CD4-positive, alpha-beta T cell treated with Interleukin-1 beta for 1 hour (primary cell): ENCODE measurements at regions not wholly inside any gene's neighbourhood (a gene's known extent, or its start where the extent isn't known, plus 50 kb on each side); places are given as distances from the start of the nearest gene placed in this dataset.

Experiments
- DNase-seq, 2 donors: peaks; one replicate each; pipeline ENCODE4 v3.0.0-alpha.2; 2020 to 2022

DNA sequence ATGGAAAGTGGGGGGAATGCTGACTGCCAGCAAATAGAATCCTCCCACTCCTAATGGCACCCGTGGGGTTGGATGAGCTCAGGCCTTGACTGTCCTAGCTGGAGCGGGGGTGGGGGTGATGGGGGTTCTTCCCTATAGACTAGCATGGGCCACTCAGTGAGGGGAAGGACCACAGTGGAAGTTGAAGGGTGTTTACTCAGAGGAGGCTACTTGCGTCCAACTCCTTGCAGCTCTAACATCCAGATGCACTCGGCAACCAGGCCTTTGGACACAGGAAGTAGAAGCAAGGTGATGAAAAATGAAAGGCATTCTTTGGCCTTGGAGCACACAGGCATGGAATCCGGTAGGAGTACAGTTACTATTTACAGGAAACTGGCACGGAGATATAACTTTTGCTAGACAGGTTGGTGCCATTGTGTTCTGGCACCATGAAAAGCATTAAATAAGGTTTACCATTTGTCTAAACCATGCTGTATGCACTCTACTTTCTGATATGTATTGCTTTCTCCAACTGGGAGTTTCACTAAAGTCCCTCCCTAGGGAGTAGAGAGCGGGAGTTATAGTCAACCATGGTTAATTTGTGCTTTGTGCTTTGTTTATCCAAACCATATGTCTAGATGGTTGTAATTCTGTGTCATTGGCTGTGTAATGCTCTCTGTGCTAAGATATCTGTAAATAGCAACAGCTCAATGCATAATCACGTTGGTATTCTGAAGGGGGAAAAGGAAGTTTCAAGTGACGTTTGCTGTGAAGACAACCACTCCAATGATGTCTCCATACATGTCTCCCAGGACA lies 125.3 kb downstream of the TSHZ3 start:
- DNase-seq, result no peak

DNA sequence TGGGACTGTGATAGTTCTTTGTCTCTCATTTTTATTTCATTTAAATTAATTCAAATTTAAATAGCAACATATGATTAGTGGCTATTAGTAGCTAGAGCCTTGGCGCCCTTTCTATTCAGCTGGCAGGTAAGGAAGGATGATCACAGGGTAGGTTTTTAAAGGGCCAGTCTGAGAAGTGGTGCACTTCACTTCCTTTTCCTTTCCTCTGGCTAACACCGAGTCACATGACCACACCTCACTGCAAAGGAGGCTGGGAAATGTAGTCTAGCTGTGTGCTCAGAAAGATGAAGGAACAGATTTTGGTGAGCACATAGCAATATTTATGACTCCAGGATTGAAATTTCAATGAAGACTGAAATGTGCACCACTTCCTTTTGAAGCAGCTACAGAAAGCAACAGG lies 128.7 kb downstream of the TSHZ3 start:
- peak; percentile 29 to 63 for DNase-seq

DNA sequence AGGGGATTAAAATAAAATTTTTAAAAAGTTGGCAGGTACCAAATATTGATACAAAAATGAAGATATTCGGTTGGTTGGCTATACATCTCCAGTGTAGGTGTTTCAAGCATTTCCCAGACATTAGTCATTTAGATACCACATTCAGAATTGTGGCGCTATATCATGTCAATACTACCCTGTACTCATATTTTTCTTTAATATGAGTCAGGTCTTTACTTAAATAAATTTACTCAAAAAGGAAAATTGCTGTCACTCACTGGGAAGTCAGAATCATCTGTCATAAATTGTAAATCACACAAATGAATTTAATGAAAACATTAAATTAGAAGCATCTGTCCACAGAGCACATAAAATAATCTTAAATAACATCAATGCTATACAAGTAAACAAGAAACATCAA lies 134.2 kb downstream of the TSHZ3 start:
- DNase-seq, result no peak

DNA sequence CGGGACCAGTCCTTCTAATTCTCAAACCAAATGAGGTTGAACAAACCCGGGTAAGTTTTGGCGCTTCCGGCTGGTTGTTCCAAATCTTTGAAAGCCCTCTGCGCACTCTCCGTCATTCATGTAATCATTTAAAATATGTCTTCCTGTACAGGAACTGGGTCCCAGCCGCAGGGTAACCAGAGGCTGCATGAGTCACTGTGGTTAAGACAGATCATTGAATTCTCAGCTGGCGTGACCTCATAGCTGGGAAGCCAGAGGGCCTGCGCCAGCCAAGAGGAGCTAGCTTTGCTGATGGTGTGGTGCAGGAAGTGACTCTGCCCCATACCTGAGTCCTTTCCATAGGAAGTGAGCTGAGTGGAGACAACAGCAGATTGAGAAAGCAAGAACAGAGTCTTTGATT lies 135.2 kb downstream of the TSHZ3 start:
- peak; percentile 85 to 86 for DNase-seq

DNA sequence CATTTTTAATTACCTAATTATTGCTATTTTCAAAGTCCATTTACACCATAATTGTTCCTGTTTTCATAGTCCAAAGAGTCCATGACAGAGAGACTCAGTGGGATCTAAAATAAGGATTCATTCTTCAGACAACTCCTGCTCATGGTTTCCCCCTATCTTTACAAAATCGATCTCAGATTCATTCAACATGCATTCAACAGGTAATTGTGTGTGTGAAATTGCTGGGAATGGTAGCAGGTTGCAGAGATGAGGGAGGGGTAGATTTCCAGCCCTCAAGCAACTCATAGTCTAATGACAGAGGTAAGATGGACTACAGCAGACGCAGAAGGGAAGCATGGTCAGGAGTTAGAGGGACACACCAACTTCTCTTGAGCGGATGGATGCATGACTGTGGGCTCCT lies 138.1 kb downstream of the TSHZ3 start:
- DNase-seq, result no peak

DNA sequence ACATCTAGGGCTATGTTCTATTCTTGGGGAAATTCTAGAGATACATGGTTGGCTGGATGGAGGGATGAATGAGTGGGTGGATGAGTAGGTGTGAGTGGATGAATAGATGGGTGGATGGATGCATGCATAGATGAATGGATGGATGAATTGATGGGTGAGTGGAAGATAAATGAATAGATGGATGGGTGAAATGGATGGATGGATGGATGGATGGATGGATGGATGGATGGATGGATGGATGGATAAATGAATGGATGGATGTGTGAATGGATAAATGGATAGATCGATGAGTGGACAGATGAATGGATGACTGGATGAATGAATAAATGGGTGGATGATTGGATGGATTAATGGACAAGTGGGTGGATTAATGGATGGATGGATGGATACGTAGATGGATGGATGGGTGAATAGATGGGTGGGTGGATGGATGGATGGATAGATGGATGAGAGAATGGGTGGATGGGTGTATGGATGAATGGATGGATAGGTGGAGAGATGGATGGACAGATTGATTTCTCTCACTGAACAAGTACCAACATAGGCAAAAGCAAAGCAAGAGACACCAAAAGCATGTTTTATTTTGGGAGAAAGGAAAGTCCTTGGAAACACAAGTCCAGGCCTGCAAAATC lies 143.2 kb downstream of the TSHZ3 start:
- no peak for DNase-seq

DNA sequence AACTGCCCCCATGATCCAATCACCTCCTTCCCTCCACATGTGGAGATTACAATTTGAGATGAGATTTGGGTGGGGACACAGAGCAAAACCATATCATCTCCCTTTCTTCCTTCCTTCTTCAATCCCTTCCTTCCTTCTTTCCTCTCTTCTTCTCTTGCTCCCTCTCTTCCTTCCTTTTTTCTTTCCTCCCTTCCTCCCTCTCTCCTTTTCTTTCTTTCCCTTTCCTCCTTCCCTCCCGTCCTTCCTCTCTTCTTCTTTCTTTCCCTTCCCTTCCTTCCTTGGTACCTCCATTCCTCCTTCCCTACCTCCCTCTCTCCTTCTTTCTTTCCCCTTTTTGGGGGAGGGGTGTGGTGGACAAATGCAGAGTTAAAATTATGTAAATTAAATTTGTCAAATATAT lies 145.1 kb downstream of the TSHZ3 start:
- no peak for DNase-seq

DNA sequence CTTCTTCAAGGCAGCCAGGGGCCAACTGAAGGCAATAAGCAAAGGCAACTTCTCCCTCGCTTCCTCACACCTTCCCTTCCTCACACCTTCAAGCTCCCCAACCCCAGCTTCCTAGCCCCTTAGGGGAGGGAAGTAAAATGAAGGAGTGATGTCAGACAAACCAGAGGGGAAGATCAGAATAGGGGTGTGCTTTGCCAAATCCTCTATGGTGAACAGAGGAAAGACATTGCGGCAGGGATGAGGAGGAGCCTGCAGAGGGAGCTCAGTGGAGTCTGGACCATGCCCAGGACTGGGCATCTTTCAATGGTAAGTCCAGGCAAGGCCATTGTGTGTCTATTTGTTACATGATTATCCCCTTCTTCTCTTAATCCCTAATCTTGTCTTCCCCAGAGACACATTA lies 164.0 kb downstream of the TSHZ3 start:
- no peak for DNase-seq

DNA sequence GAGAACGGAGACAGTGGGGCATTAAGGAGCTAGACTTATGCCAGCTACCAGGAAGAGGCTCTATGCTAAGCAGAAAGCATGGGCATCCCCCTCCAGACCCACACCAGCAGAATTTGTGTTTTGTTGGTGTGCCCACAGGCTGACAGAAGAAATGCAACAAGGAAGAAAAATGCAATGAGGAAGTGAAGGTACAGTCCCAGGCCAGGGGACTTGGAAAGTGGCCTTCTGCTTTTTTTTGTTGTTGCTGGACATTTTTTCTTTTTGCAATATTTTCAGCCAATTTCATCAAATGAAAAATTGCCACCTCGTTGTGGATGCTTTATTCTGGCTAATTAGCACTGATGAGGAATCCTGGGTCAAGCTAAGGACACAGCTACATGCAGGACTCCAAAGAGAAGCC lies 167.7 kb downstream of the TSHZ3 start:
- DNase-seq, result no peak

DNA sequence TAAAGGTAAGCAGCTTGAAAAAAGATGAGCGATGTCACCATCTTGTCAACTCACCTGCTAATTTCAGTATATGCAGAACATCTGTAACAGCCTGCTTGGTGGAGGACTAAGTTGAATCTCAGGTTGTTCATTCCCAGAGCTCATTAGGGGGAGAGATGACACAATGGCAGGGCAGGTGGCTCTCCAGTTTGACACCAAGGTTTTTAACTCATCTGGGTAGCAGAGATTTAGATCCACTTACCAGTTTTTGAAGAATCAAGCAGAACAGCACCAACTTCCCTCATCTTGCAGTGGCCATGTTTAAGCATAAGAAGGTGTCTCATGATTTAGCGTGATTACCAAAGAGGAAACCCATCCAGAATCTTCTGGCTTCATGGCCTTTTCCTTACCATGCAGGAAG lies 168.3 kb downstream of the TSHZ3 start:
- DNase-seq, result no peak

DNA sequence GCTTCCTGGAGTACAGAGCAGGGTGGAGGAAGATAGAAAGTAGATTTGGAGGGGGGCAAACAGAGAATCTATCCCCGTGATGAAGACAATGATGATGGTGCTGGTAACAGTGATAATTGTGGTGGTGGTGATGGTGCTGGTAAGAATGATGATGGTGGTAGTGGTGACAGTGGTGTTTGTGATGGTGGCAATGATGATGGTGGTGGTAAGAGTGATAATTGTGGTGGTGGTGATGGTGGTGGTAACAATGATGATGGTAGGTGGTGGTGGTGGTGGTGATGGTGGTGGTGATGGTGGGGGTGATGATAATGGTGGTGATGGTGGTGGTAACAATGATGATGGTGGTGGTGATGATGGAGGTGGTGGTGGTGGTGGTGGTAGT lies 169.8 kb downstream of the TSHZ3 start:
- no peak for DNase-seq

DNA sequence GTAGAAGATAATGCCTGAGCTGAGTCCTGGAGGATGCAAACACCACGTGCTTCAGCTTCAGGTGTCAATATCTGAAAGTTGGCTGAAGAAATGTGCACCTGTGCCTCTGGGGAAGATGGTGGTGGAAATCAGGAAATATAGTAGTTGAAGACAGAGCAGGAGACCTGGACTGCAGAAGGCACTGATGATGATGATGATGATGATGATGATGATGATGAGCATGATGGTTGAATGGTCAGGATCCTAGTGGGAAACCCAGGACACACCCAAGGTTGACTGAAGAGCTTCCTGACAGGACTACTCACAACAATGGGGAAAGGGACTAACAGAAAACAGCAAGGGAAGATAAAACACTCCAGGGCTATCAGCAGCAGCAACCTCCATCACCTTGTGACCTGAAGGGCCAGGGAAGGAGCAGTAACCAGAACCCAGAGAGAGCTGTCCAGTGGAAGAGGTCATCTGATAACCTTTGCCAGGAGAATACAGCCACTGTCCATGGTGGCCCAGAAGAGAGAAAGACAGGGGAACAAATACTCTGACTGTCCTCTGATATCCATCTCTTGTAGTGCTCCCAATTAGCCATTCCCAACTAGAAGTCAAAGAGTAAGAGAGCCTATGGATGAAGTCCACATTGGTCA lies 170.3 kb downstream of the TSHZ3 start:
- no peak for DNase-seq

DNA sequence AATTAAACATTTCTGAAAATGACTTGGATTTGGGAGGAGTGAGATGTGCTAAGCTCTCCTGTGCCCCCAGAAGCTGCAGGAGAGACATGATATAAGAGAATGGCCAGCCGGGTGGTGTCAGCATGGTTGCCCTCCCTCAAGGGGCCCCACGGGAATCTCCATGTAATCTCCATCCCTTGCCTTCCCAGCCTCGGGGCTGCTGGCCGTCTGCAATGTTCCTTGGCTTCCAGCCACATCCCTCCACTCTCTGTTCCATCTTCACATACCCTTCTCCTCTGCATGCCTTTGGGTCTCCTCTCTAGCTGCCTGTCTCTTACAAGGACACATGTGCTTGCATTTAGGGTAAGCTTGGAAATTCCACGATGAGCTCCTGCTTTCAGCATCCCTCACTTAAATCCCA lies 172.0 kb downstream of the TSHZ3 start:
- no peak for DNase-seq

DNA sequence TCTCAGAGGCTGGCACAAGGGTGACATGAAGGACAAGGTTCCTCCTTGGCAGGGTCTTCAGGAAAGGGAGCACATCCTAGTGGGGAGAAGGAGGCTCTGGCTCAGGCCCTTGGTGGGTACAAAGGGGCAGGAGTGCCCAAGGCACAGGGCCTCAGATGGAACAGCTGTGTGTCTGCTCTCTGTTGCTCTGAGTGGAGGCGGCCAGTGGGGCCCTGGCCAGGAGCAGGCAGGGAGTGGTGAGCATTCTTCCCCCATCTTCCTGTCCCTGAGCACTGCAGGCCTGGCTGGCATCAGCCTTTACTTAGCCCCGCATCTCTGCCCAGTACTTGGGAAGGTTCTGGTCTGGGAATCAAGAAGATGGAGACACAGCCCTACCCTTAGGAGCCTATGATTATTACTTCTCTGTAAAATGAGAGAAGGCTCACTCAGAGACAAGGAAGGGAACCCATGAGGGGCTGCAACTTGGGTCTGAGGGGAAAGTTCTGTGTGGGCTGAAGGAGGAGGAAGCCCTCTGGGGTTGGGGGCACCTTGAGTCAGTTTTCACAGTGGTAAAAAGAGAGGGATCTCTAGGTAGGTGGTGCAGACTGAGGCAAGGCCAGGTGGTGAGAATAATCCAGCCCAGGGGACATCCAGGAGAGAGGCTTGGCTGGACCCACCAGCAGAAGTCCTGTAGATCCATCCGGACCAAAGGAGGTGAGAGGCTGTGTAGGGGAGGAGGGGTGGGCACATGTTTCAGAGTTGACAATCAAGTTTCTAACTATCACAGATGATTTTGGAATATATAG lies 173.5 kb downstream of the TSHZ3 start:
- DNase-seq, result no peak

DNA sequence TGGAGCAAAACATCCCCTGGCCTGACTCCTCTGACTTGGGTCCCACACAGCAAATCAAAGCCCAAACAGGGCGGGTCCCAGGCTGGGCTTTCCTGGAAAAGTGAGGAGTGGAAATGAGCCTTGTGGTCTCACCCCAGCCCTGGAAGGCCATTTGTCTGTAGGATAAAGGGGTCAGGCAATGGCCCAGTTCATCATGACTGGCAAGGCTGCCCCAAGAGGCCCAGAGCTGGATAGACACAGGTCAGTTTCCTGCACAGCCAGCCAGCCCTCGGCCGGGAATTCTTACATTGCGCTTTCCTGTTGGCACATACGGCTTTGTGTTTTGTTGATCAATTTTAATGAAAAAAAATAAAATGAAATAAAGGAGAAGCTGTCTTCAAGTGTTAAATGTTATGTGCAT lies 174.3 kb downstream of the TSHZ3 start:
- no peak for DNase-seq

DNA sequence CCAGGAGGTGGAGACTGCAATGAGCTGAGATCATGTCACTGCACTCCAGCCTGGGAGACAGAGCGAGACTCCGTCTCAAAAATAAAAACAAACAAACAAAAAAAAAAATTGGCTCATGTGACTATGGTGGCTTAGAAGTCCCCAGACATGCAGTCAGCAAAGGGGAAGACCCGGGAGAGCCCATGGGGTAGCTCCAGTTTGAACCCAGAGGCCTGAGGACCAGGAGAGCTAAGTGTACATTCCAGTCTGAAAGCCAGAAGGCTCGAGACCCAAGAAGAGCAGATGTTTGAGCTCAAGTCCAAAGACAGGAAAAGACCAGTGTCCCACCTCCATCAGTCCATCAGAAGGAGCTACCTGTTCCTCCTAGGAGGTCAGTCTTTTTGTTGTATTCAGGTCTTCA lies 175.2 kb downstream of the TSHZ3 start:
- DNase-seq, result no peak

DNA sequence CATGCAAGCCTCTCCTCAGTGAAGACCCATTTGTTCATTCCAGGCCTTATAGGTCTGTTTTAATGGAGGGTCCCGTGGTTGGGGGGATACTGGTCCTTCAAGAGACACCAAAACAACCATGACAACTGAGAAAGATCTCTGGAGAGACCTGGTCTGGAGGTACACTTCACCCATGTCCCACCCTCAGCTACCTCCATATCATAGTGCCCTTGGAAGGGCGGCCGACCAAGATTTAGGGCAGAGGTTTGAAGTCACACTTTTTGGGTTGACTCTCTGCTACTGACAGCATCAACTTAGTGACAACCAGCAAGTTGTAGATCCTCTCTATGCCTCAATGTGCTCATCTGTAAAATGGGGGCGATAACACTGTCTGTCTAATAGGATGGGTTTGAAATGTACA lies 177.3 kb downstream of the TSHZ3 start:
- DNase-seq, result no peak

DNA sequence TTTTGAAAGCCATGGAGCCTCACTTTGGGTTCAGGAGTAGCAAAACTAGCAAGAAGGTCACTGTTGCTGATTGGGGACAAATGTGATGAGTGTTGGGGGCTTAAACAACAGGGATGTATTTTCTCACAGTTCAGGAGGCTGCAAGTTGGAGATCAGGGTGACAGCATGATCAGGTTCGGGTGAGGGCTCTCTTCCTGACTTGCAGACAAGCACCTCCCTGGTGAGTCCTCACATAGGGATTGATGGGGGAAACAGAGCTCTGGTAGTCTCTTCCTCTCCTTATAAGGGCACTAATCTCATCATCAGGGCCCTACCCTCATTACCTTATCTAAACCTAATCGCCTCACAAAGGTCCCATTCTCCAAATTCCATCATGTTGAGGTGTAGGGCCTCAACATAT lies 179.2 kb downstream of the TSHZ3 start:
- no peak for DNase-seq

DNA sequence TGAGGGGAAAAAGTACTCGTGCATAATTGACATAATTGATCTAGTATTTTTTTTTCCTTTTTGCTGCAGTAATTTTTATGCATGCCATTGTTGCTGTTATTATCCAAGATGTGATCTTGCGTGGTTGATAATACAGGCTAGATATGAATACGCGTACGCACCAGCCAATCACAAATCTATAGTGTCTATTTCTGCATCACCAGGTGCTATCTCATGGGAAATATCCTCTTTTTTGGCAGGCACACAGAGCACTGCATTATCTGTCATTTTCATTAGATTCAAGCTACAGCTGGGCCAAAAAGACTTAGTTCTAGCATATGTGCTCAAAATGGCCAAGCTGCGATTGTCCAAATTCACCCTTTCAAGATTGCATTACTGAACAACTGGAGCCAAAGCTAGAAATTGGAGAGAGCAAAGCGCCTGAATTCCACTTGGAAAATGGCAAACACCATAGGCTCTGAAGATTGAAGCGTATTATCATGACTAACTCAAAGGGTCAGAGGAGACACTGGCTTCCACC lies 181.1 kb downstream of the TSHZ3 start:
- no peak for DNase-seq

DNA sequence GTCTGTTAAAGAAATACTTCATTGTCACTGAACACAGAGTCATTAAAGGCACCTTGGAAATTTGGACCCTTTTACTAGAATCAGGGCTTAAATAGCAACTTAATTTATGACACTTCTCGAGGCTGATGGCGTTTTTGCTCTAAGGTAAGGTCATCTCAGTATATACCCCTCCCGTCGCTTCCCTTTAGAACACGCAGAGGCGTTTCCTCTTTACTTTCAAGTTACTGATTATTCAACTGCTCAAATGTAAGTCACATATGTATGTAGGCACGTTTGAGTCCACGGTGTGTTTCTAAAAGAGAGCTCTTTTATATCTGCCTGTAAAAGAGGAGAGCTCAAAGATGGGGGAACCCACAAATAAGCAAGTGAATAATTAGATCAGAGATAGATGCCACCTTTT lies 181.5 kb downstream of the TSHZ3 start:
- no peak for DNase-seq

DNA sequence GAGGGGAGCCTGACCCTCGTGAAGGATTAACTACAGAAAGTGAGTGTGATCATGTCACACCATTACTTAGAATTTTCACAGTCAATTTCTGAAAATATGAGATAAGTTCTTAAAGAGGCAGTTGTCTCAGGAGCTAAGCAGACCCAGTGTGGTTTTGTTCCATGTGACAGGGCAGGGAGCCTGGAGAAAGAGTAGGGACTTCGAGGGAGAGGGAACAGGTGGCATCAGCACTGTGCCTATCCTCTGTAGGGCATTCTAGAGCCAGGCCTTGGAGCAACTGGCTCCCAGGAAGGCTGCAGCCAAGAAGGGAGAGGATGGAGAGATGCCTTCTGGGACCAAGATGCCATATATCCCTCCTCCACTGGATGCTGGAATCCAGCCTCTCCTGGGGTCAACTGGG lies 183.0 kb downstream of the TSHZ3 start:
- DNase-seq, result no peak

DNA sequence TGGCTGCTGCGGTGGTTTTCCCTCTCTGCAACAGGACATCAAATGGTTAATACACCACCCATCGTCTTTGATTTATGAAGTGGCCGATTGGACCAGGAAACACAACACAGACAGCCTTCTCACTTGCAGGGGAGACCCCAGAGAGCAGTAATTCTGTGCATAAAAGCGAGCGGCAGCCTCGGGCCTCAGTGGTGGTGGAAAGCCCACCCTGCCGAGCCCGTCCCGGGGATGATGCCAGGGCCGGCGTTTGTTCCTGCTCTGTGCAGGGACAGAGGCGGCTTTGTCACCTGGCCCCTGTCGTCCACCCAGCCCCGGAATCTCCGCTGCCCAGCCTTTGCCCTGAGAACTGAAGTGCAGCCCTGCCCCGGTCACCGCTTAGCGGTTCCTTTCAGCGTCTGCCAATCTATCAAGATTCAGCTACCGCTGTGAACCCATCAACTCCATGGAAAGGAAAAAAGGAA lies 184.4 kb downstream of the TSHZ3 start:
- no peak for DNase-seq

DNA sequence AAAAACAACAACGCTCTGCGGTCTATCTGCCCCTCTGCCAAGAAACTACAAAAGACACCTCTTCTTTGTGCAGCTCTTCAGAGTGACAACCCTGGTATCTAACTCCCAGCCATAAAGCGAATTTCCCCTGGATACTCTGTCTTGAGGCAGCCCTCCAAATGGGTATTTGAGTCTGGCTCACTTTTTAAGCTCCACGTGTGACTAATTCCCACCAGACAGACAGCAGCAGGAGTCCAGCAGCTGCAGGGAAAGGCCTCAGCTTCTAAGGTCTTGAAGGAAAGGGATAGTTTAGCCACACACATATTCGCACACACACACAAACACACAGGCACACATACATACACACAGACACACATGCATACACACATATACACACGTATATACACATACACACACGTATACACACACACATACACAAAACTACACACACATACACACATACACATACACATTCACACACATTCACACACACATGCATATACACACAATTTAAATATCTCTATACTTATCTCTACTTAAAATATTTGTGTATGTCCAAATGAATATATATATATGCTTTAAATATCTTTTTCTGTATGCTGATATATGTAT lies 188.8 kb downstream of the TSHZ3 start:
- no peak for DNase-seq
